ENCODE measurements at regions not wholly inside any gene's neighbourhood (a gene's known extent, or its start where the extent isn't known, plus 50 kb on each side); places are given as distances from the start of the nearest gene placed in this dataset.

- H3K9me3 ChIP-seq (ENCODE audit: control insufficient read depth, insufficient read depth, low read depth, low read length) = no peaks in the 10 kb centered on the region
Observed at GRCh38 chr2:204040016-204040415, 103.5 kb downstream of the ICOS start.

GRCh38 chr2:204042401-204042800 lies 105.8 kb downstream of the ICOS start:
- Histone ChIP-seq H3K9me3 (ENCODE audit: control insufficient read depth, insufficient read depth, low read depth, low read length) (no peaks in the 10 kb centered on the region), H3K36me3 (ENCODE audit: control insufficient read depth in 2 of 2, insufficient read depth in 1 of 2, low read length in 2 of 2) (no peaks in the 10 kb centered on the region), H3K4me3 (ENCODE audit: low read depth, low read length) (no peak overlapping the region), H3K27ac (ENCODE audit: extremely low read depth, low read depth, low read length) (no peak overlapping the region), H3K4me1 (ENCODE audit: control insufficient read depth, insufficient read depth, low read length) (0 out of 2 replicates have a peak, but pooled peaks cover 2% of the 10 kb centered on the region)
- ChIA-PET POLR2A (no interaction called here), CTCF (no interaction called here)
- no peak for TF ChIP-seq PRDM10 (tag by site-specific recombination; IDR thresholded peaks at IDR 0.05)
- TF ChIP-seq HOXA7 (CRISPR knock-in tag; IDR thresholded peaks at IDR 0.05; ENCODE audit: borderline replicate concordance) = no peak
- TF ChIP-seq KLF16 (tag by site-specific recombination; IDR thresholded peaks at IDR 0.05) = no peak
- TF ChIP-seq ZNF266 (tag by site-specific recombination; IDR thresholded peaks at IDR 0.05; ENCODE audit: low read depth) = no peak
- TF ChIP-seq ZFP37 (tag by site-specific recombination; IDR thresholded peaks at IDR 0.05) = no peak
- TF ChIP-seq ZBTB21 (tag by site-specific recombination; IDR thresholded peaks at IDR 0.05) = no peak
- TF ChIP-seq SCRT1 (tag by site-specific recombination; IDR thresholded peaks at IDR 0.05; ENCODE audit: borderline replicate concordance) = no peak
- no peak for TF ChIP-seq SCRT2 (tag by site-specific recombination; IDR thresholded peaks at IDR 0.05)
- TF ChIP-seq, protein P1, sequence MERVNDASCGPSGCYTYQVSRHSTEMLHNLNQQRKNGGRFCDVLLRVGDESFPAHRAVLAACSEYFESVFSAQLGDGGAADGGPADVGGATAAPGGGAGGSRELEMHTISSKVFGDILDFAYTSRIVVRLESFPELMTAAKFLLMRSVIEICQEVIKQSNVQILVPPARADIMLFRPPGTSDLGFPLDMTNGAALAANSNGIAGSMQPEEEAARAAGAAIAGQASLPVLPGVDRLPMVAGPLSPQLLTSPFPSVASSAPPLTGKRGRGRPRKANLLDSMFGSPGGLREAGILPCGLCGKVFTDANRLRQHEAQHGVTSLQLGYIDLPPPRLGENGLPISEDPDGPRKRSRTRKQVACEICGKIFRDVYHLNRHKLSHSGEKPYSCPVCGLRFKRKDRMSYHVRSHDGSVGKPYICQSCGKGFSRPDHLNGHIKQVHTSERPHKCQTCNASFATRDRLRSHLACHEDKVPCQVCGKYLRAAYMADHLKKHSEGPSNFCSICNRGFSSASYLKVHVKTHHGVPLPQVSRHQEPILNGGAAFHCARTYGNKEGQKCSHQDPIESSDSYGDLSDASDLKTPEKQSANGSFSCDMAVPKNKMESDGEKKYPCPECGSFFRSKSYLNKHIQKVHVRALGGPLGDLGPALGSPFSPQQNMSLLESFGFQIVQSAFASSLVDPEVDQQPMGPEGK (tag by site-specific recombination; IDR thresholded peaks at IDR 0.05) = no peak

More at GRCh38 chr2:204040016-204040415, 103.5 kb downstream of the ICOS start:
- no peaks in the 10 kb centered on the region for H3K36me3 ChIP-seq (ENCODE audit: control insufficient read depth in 2 of 2, insufficient read depth in 1 of 2, low read length in 2 of 2)
- no peak overlapping the region for H3K4me3 ChIP-seq (ENCODE audit: low read depth, low read length)
- POLR2A ChIA-PET = no interaction called here
- H3K27ac ChIP-seq (ENCODE audit: extremely low read depth, low read depth, low read length) = no peak overlapping the region
- H3K4me1 ChIP-seq (ENCODE audit: control insufficient read depth, insufficient read depth, low read length) = no peaks in the 10 kb centered on the region
- TF ChIP-seq ZNF146 (tag by site-specific recombination; IDR thresholded peaks at IDR 0.05) (no peak), ZNF292 (tag by site-specific recombination; IDR thresholded peaks at IDR 0.05; ENCODE audit: borderline replicate concordance, low read depth) (no peak), ZNF157 (tag by site-specific recombination; IDR thresholded peaks at IDR 0.05) (no peak), ZNF558 (tag by site-specific recombination; IDR thresholded peaks at IDR 0.05) (no peak), ZFP69B (tag by site-specific recombination; IDR thresholded peaks at IDR 0.05) (no peak), ZNF24 (tag by site-specific recombination; IDR thresholded peaks at IDR 0.05) (no peak), ZNF768 (tag by site-specific recombination; IDR thresholded peaks at IDR 0.05) (no peak), ZNF223 (tag by site-specific recombination; IDR thresholded peaks at IDR 0.05) (no peak), TSHZ1 (tag by site-specific recombination; IDR thresholded peaks at IDR 0.05; ENCODE audit: borderline replicate concordance) (no peak), ZBTB7A (tag by site-specific recombination; IDR thresholded peaks at IDR 0.05; ENCODE audit: low read depth) (no peak), ZNF362 (tag by site-specific recombination; IDR thresholded peaks at IDR 0.05) (no peak)
- TF ChIP-seq, protein P2, sequence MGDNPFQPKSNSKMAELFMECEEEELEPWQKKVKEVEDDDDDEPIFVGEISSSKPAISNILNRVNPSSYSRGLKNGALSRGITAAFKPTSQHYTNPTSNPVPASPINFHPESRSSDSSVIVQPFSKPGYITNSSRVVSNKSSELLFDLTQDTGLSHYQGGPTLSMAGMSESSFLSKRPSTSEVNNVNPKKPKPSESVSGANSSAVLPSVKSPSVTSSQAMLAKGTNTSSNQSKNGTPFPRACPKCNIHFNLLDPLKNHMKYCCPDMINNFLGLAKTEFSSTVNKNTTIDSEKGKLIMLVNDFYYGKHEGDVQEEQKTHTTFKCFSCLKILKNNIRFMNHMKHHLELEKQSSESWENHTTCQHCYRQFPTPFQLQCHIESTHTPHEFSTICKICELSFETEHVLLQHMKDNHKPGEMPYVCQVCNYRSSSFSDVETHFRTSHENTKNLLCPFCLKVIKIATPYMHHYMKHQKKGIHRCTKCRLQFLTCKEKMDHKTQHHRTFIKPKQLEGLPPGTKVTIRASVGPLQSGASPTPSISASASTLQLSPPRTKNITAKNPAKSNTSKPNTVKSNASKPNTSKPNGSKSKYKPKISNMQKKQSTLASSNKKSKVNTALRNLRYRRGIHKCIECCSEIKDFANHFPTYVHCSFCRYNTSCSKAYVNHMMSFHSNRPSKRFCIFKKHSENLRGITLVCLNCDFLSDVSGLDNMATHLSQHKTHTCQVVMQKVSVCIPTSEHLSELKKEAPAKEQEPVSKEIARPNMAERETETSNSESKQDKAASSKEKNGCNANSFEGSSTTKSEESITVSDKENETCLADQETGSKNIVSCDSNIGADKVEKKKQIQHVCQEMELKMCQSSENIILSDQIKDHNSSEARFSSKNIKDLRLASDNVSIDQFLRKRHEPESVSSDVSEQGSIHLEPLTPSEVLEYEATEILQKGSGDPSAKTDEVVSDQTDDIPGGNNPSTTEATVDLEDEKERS (tag by site-specific recombination; IDR thresholded peaks at IDR 0.05) = no peak
- CTCF ChIA-PET = no interaction called here

Data from HEK293 (cell line).